ENCODE measurements at regions not wholly inside any gene's neighbourhood (a gene's known extent, or its start where the extent isn't known, plus 50 kb on each side); places are given as distances from the start of the nearest gene placed in this dataset.

- TF ChIP-seq CTCF (conservative IDR thresholded peaks at IDR 0.05): no peak
- no peak for TF ChIP-seq ZFX (IDR thresholded peaks at IDR 0.05)
- no peak overlapping the region for H3K27ac ChIP-seq
Measured at GRCh38 chr13:26965952-26966700, 205.5 kb downstream of the USP12 start.

GRCh38 chr13:26964278-26965250, 204.0 kb upstream of the GPR12 start:
- TF ChIP-seq ZFX (IDR thresholded peaks at IDR 0.05): no peak
- H3K27ac ChIP-seq: no peak overlapping the region

- no peak for TF ChIP-seq ZFX (IDR thresholded peaks at IDR 0.05)
- TF ChIP-seq CTCF (conservative IDR thresholded peaks at IDR 0.05): no peak
- H3K27ac ChIP-seq: no peak overlapping the region
Measured at GRCh38 chr13:26962671-26963070, 202.1 kb upstream of the GPR12 start.

GRCh38 chr13:26961890-26962615, 201.5 kb upstream of the GPR12 start:
- TF ChIP-seq CTCF (conservative IDR thresholded peaks at IDR 0.05) (no peak), ZFX (IDR thresholded peaks at IDR 0.05) (no peak)

GRCh38 chr13:26957182-26957581, 196.6 kb upstream of the GPR12 start:
- peak overlapping the region; percentile 1; the same call in 1 of the 2 replicates for H3K27ac ChIP-seq
- TF ChIP-seq CTCF (conservative IDR thresholded peaks at IDR 0.05) (no peak), ZFX (IDR thresholded peaks at IDR 0.05) (no peak)

More at GRCh38 chr13:26961890-26962615, 201.5 kb upstream of the GPR12 start:
- H3K27ac ChIP-seq: no peak overlapping the region

GRCh38 chr13:26956522-26957142, 196.0 kb upstream of the GPR12 start:
- H3K27ac ChIP-seq: peak overlapping the region; percentile 1; the same call in 1 of the 2 replicates
- TF ChIP-seq CTCF (conservative IDR thresholded peaks at IDR 0.05) (no peak), ZFX (IDR thresholded peaks at IDR 0.05) (no peak)

- TF ChIP-seq ZFX (IDR thresholded peaks at IDR 0.05): no peak
- TF ChIP-seq CTCF (conservative IDR thresholded peaks at IDR 0.05): no peak
- no peak overlapping the region for H3K27ac ChIP-seq
Measured at GRCh38 chr13:26954976-26955375, 194.4 kb upstream of the GPR12 start.
